IMR-90 (cell line): ENCODE measurements at regions not wholly inside any gene's neighbourhood (a gene's known extent, or its start where the extent isn't known, plus 50 kb on each side); places are given as distances from the start of the nearest gene placed in this dataset.

ENCODE experiments used
- ATAC-seq: fragments of 200-7000 bp; cut with Tn5 transposase; 2 replicates; pipeline ENCODE4 v1.9.1; 2020; ENCODE audit warnings: low read depth, mild to moderate bottlenecking, moderate library complexity
- BruUV-seq: library from RNA; stranded (reverse); fragments of 400-500 nt; replicated peaks from 2 replicates; lab custom pipeline; 2021; lab: Mats Ljungman, UMichigan
- CTCF ChIA-PET: fragments of 300-600 bp; formaldehyde crosslinking; extraction: SDS; loops from one replicate; lab custom pipeline; 2021; ENCODE audit warnings: antibody characterized with exemption; lab: Yijun Ruan, JAX
- POLR2A ChIA-PET: fragments of 300-600 bp; sonication (Branson Sonifier 250); formaldehyde crosslinking; loops from one replicate; lab custom pipeline; 2022; ENCODE audit warnings: antibody characterized with exemption; ENCODE audit not compliant: unreplicated experiment; lab: Charles Lee
- DNase-seq: peaks from one replicate; pipeline ENCODE4 v3.0.0; 2013
- H2AFZ ChIP-seq: replicated peaks from 2 replicates; pipeline ENCODE3; 2013; ENCODE audit warnings: low read length, mild to moderate bottlenecking; ENCODE audit not compliant: poor library complexity
- H2AK5ac ChIP-seq: 2 replicates; pipeline ENCODE4 v1.6.1; 2013; ENCODE audit warnings: low read depth, low read length, inconsistent platforms
- H2AK9ac ChIP-seq: replicated peaks from 2 replicates; pipeline ENCODE3; 2013; ENCODE audit warnings: mild to moderate bottlenecking, low read depth, low read length, moderate library complexity; ENCODE audit not compliant: poor library complexity
- H2BK120ac ChIP-seq: 2 replicates; pipeline ENCODE4 v1.6.1; 2013; ENCODE audit warnings: low read depth, low read length, inconsistent platforms
- H2BK15ac ChIP-seq: 3 replicates; pipeline ENCODE4 v1.6.1; 2013; ENCODE audit warnings: low read depth, low read length, inconsistent platforms
- H2BK20ac ChIP-seq: 2 replicates; pipeline ENCODE4 v1.6.1; 2013; ENCODE audit warnings: low read depth, mild to moderate bottlenecking, inconsistent platforms, low read length, moderate library complexity
- H2BK5ac ChIP-seq: 2 replicates; pipeline ENCODE4 v1.6.1; 2013; ENCODE audit warnings: mild to moderate bottlenecking, low read depth, low read length, inconsistent platforms; ENCODE audit not compliant: poor library complexity, severe bottlenecking
- H3K14ac ChIP-seq: replicated peaks from 2 replicates; pipeline ENCODE4 v1.6.1; 2013; ENCODE audit warnings: low read depth, low read length, inconsistent platforms
- H3K18ac ChIP-seq: 2 replicates; pipeline ENCODE4 v1.6.1; 2013; ENCODE audit warnings: low read depth, low read length, control low read depth
- H3K23ac ChIP-seq: 2 replicates; pipeline ENCODE4 v1.6.1; 2013; ENCODE audit warnings: low read depth, low read length, inconsistent platforms
- H3K27ac ChIP-seq: 2 replicates; pipeline ENCODE4 v1.5.1; 2013; ENCODE audit warnings: mild to moderate bottlenecking, control low read depth, low read length; ENCODE audit not compliant: insufficient read depth
- H3K27me3 ChIP-seq: 2 replicates; pipeline ENCODE4 v1.6.1; 2013; ENCODE audit warnings: low read length; ENCODE audit not compliant: control insufficient read depth, insufficient read depth
- H3K36me3 ChIP-seq: 2 replicates; pipeline ENCODE4 v1.6.1; 2013; ENCODE audit warnings: low read length, mixed read lengths; ENCODE audit not compliant: control insufficient read depth, insufficient read depth
- H3K4ac ChIP-seq: 2 replicates; pipeline ENCODE4 v1.6.1; 2013; ENCODE audit warnings: low read depth, low read length, inconsistent platforms
- H3K4me1 ChIP-seq: 2 replicates; pipeline ENCODE4 v1.6.1; 2013; ENCODE audit warnings: low read length, mixed read lengths; ENCODE audit not compliant: control insufficient read depth, insufficient read depth
- H3K4me2 ChIP-seq: 2 replicates; pipeline ENCODE4 v1.6.1; 2013; ENCODE audit warnings: low read depth, mild to moderate bottlenecking, control low read depth, low read length, moderate library complexity
- H3K4me3 ChIP-seq: 2 replicates; pipeline ENCODE4 v1.5.1; 2013; ENCODE audit warnings: low read depth, mild to moderate bottlenecking, control low read depth, low read length, moderate library complexity; ENCODE audit not compliant: insufficient read depth
- H3K56ac ChIP-seq: 2 replicates; pipeline ENCODE4 v1.6.1; 2013; ENCODE audit warnings: low read length, inconsistent platforms; ENCODE audit not compliant: insufficient read depth; ENCODE audit errors: extremely low read depth
- H3K79me1 ChIP-seq, 2 experiments: 2 replicates each; pipeline ENCODE4 v1.6.1; 2013; ENCODE audit warnings: low read length in 2 of 2, inconsistent platforms in 1 of 2, low read depth in 1 of 2
- H3K9ac ChIP-seq: 2 replicates; pipeline ENCODE4 v1.6.1; 2013; ENCODE audit warnings: low read depth, low read length, control low read depth
- H3K9me1 ChIP-seq: 2 replicates; pipeline ENCODE4 v1.6.1; 2013; ENCODE audit warnings: low read length, inconsistent platforms; ENCODE audit not compliant: insufficient read depth
- H3K9me3 ChIP-seq: 2 replicates; pipeline ENCODE4 v1.6.1; 2013; ENCODE audit warnings: low read length; ENCODE audit not compliant: control insufficient read depth, insufficient read depth
- H4K20me1 ChIP-seq: 2 replicates; pipeline ENCODE4 v1.6.1; 2013; ENCODE audit warnings: low read length, inconsistent platforms; ENCODE audit not compliant: insufficient read depth
- H4K5ac ChIP-seq: 2 replicates; pipeline ENCODE4 v1.6.1; 2013; ENCODE audit warnings: mild to moderate bottlenecking, low read depth, low read length, control low read depth
- H4K8ac ChIP-seq, 2 experiments: 2 replicates each; pipeline ENCODE4 v1.6.1; 2013; ENCODE audit warnings: low read depth in 2 of 2, low read length in 2 of 2, control low read depth in 1 of 2, inconsistent platforms in 1 of 2
- H4K91ac ChIP-seq: 2 replicates; pipeline ENCODE4 v1.6.1; 2013; ENCODE audit warnings: low read depth, low read length, inconsistent platforms; ENCODE audit not compliant: insufficient read depth
- BHLHE40 ChIP-seq: fragments of 150-350 bp; IDR thresholded peaks from 2 replicates; pipeline ENCODE4 v1.6.1; 2016; ENCODE audit warnings: mild to moderate bottlenecking, low read depth, low read length
- CEBPB ChIP-seq: IDR thresholded peaks from 2 replicates; pipeline ENCODE4 v1.6.1; 2012; ENCODE audit warnings: low read depth, low read length, improper control_type of control experiment
- CHD1 ChIP-seq: IDR thresholded peaks from 2 replicates; pipeline ENCODE4 v1.6.1; 2012; ENCODE audit warnings: low read depth, low read length, improper control_type of control experiment
- CTCF ChIP-seq: conservative IDR thresholded peaks from 2 replicates; pipeline ENCODE4 v1.5.1; 2012; ENCODE audit warnings: mild to moderate bottlenecking, low read depth, low read length, improper control_type of control experiment
- ELK1 ChIP-seq: fragments of 150-350 bp; IDR thresholded peaks from 2 replicates; pipeline ENCODE4 v1.6.1; 2016; ENCODE audit warnings: low read depth, mild to moderate bottlenecking, low read length, moderate library complexity, borderline replicate concordance
- FOS ChIP-seq: fragments of 150-350 bp; IDR thresholded peaks from 2 replicates; pipeline ENCODE4 v1.6.1; 2016; ENCODE audit warnings: low read depth, low read length
- MAFK ChIP-seq: IDR thresholded peaks from 2 replicates; pipeline ENCODE4 v1.6.1; 2012; ENCODE audit warnings: low read depth, low read length, improper control_type of control experiment
- MAZ ChIP-seq: IDR thresholded peaks from 2 replicates; pipeline ENCODE4 v1.6.1; 2012; ENCODE audit warnings: low read depth, mild to moderate bottlenecking, low read length, improper control_type of control experiment, moderate library complexity, borderline replicate concordance
- MXI1 ChIP-seq: IDR thresholded peaks from 2 replicates; pipeline ENCODE4 v1.6.1; 2012; ENCODE audit warnings: low read depth, mild to moderate bottlenecking, low read length, moderate library complexity, borderline replicate concordance
- NFE2L2 ChIP-seq: fragments of 150-350 bp; IDR thresholded peaks from 2 replicates; pipeline ENCODE4 v1.6.1; 2016; ENCODE audit warnings: low read depth, mild to moderate bottlenecking, low read length
- POLR2A ChIP-seq: IDR thresholded peaks from 2 replicates; pipeline ENCODE4 v1.6.1; 2012; ENCODE audit warnings: mild to moderate bottlenecking, low read depth, low read length
- RAD21 ChIP-seq: IDR thresholded peaks from 2 replicates; pipeline ENCODE4 v1.6.1; 2012; ENCODE audit warnings: low read length, improper control_type of control experiment
- RCOR1 ChIP-seq: IDR thresholded peaks from 2 replicates; pipeline ENCODE4 v1.6.1; 2012; ENCODE audit warnings: mild to moderate bottlenecking, low read length, improper control_type of control experiment; ENCODE audit not compliant: insufficient replicate concordance
- RFX5 ChIP-seq: IDR thresholded peaks from 2 replicates; pipeline ENCODE4 v1.8.0; 2012; ENCODE audit warnings: low read depth, mild to moderate bottlenecking, low read length, moderate library complexity
- SMC3 ChIP-seq: fragments of 150-350 bp; IDR thresholded peaks from 2 replicates; pipeline ENCODE4 v1.6.1; 2016; ENCODE audit warnings: low read depth, mild to moderate bottlenecking, antibody characterized with exemption, low read length, moderate library complexity
- USF2 ChIP-seq: fragments of 150-350 bp; IDR thresholded peaks from 2 replicates; pipeline ENCODE4 v1.6.1; 2017; ENCODE audit warnings: mild to moderate bottlenecking, antibody characterized with exemption, low read length, low read depth
- WGBS, 2 experiments: methylation state at CpG; one replicate each; pipeline versions ENCODE4 v1.1.5 to v1.1.7; 2013; ENCODE audit warnings: missing lambda C conversion rate in 2 of 2; ENCODE audit not compliant: insufficient read length in 1 of 2; ENCODE audit errors: extremely low coverage in 2 of 2; 5-methylcytosine and 5-hydroxymethylcytosine counted together
- dilution Hi-C: fragments of 300-500 bp; cut with HindIII; formaldehyde crosslinking; loops from one replicate; pipeline ENCODE4 v1.14.3; 2018; ENCODE audit warnings: low sequenced_read_pairs; ENCODE audit not compliant: unreplicated experiment
- in situ Hi-C: fragments of 300-500 bp; cut with MboI; formaldehyde crosslinking; loops from 3 replicates; pipeline ENCODE4 v1.14.3; 2019; ENCODE audit warnings: low sequenced_read_pairs, inconsistent platforms, mixed read lengths
- intact Hi-C: fragments of 100-400 bp; cut with micrococcal nuclease; formaldehyde crosslinking; loops from 2 replicates; pipeline ENCODE4 v1.10.0; 2022

GRCh38 chr1:194256010-194256409 is 1069.6 kb upstream of the B3GALT2 start:
- Histone ChIP-seq H3K4ac (no peak overlapping the region), H3K4me2 (no peak overlapping the region), H4K5ac (no peak overlapping the region), H2BK120ac (no peak overlapping the region), H4K91ac (no peak overlapping the region), H3K56ac (no peak overlapping the region), H2AK5ac (no peak overlapping the region), H2BK15ac (no peak overlapping the region), H3K27ac (no peak overlapping the region), H3K4me3 (no peak overlapping the region), H4K8ac (no peak overlapping the region), H2AFZ (no peak overlapping the region), H4K20me1 (no peaks in the 10 kb centered on the region), H3K9me3 (no peaks in the 10 kb centered on the region), H3K27me3 (no peaks in the 10 kb centered on the region), H3K23ac (no peak overlapping the region), H3K36me3 (no peaks in the 10 kb centered on the region), H2BK5ac (no peak overlapping the region), H3K4me1 (peaks cover 6% of the 10 kb centered on the region), H2BK20ac (no peak overlapping the region), H3K14ac (no peak overlapping the region), H3K18ac (no peak overlapping the region), H3K9me1 (peaks cover 3% of the 10 kb centered on the region; the same call in 1 of the 2 replicates), H3K79me1 (no peaks in the 10 kb centered on the region), H3K9ac (no peak overlapping the region), H2AK9ac (no peak overlapping the region)
- intact Hi-C loops (no loop called here), dilution Hi-C loops (no loop called here), in situ Hi-C loops (no loop called here)
- no peak for TF ChIP-seq MXI1
- TF ChIP-seq RCOR1 = no peak
- TF ChIP-seq MAFK = no peak
- TF ChIP-seq SMC3 = no peak
- no peak for TF ChIP-seq NFE2L2
- no peak for TF ChIP-seq CEBPB
- no peak for TF ChIP-seq FOS
- no peak for TF ChIP-seq RAD21
- TF ChIP-seq POLR2A = no peak
- TF ChIP-seq CTCF = no peak
- no peak for TF ChIP-seq ELK1
- no peak for TF ChIP-seq USF2
- no peak for TF ChIP-seq RFX5
- TF ChIP-seq BHLHE40 = no peak
- no peak for TF ChIP-seq MAZ
- no peak for TF ChIP-seq CHD1
- POLR2A ChIA-PET = no interaction called here
- no TSS peak for BruUV-seq
- no peak for ATAC-seq
- no CpG with 5 or more reads among the region's 2 CpGs for WGBS, 2 experiments
- CTCF ChIA-PET = interaction anchor here (0.6 kb wide), 1 partner anchor 33 kb away, joined by 6 read pairs; no protein-coding TSS in a partner anchor
- DNase-seq = no peak
